ENCODE measurements at regions not wholly inside any gene's neighbourhood (a gene's known extent, or its start where the extent isn't known, plus 50 kb on each side); places are given as distances from the start of the nearest gene placed in this dataset.

DNA sequence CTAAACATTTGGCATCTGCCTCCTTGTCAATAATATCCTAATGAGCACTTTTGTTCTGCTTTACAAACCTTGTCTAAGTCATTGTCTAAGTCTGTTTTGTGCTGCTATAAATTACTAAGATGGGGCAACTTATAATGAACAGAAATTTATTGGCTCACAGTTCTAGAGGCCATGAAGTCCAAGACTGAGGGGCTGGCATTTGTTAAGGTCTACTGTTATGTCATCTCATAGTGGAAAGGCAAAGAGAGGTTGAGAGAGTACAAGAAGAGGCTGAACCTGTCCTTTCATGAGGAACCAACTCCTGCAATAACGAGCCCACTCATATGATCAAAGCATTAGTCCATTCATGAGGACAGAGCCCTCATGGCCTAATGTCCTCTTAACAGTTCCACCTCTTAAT lies 72.7 kb upstream of the KLF12 start:
- no peaks in the 10 kb centered on the region for H3K9me3 ChIP-seq (replicated peaks)
- DNase-seq = no peak
- intact Hi-C loops (cut with micrococcal nuclease) = no loop called here
- H3K27me3 ChIP-seq (ENCODE audit: low read depth) = no peaks in the 10 kb centered on the region
- TF ChIP-seq, protein P1, sequence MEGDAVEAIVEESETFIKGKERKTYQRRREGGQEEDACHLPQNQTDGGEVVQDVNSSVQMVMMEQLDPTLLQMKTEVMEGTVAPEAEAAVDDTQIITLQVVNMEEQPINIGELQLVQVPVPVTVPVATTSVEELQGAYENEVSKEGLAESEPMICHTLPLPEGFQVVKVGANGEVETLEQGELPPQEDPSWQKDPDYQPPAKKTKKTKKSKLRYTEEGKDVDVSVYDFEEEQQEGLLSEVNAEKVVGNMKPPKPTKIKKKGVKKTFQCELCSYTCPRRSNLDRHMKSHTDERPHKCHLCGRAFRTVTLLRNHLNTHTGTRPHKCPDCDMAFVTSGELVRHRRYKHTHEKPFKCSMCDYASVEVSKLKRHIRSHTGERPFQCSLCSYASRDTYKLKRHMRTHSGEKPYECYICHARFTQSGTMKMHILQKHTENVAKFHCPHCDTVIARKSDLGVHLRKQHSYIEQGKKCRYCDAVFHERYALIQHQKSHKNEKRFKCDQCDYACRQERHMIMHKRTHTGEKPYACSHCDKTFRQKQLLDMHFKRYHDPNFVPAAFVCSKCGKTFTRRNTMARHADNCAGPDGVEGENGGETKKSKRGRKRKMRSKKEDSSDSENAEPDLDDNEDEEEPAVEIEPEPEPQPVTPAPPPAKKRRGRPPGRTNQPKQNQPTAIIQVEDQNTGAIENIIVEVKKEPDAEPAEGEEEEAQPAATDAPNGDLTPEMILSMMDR (IDR thresholded peaks at IDR 0.05; ENCODE audit: borderline replicate concordance) = no peak
- H3K4me3 ChIP-seq = no peak overlapping the region
- no peaks in the 10 kb centered on the region for H3K36me3 ChIP-seq
- H3K4me1 ChIP-seq = peaks cover 8% of the 10 kb centered on the region
- H3K27ac ChIP-seq (replicated peaks) = no peak overlapping the region

DNA sequence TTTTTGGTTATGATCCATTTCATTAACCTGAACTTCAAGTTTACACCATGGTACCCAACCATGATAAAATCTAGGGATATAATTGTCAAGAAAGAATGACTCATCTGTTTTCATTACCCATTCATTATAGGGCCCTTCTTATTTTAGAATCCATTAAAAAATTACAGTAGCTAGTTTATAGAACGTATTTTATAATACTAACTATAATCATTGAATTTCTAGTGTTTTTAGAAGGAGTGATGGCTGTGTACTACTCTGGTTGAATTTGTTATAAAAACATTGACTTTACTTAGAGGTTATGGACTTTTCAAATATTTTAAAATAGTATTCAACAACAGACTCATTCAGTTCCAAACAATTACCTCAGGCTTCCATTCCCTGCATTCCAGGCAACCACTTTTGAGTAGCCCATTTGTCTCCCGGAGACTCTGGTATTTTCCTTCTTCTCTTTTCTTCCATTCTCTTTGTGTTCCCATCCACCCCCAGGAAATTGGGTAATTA lies 71.9 kb upstream of the KLF12 start:
- Histone ChIP-seq H3K36me3 (no peaks in the 10 kb centered on the region), H3K4me3 (no peak overlapping the region), H3K4me1 (peaks cover 8% of the 10 kb centered on the region), H3K27ac (replicated peaks) (no peak overlapping the region), H3K9me3 (replicated peaks) (no peaks in the 10 kb centered on the region), H3K27me3 (ENCODE audit: low read depth) (no peaks in the 10 kb centered on the region)
- DNase-seq = no peak
- intact Hi-C loops (cut with micrococcal nuclease) = no loop called here
- TF ChIP-seq, protein P1 (IDR thresholded peaks at IDR 0.05; ENCODE audit: borderline replicate concordance) = no peak

DNA sequence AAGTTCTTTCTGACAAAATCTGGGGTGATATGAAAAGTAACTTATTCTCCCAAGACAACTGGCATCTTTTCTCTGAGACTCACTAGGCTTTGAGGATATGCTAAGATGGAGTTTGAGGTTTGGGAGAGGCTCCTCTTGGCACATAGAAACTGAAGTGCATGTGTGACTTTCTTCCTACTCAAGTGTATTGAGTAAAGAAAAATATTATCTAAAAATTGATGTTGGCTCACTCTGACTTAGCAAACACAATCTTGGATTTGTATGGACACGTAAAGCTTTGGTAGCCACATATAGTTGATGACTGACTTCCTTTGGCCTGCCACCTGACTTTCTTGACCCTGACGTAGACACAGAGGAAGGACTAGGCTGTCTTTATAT lies 71.1 kb upstream of the KLF12 start:
- TF ChIP-seq, protein P1 (IDR thresholded peaks at IDR 0.05; ENCODE audit: borderline replicate concordance) = no peak
- H3K27ac ChIP-seq (replicated peaks) = no peak overlapping the region
- peaks cover under 1% of the 10 kb centered on the region for H3K4me1 ChIP-seq
- DNase-seq = no peak
- no peaks in the 10 kb centered on the region for H3K9me3 ChIP-seq (replicated peaks)
- intact Hi-C loops (cut with micrococcal nuclease) = no loop called here
- H3K36me3 ChIP-seq = no peaks in the 10 kb centered on the region
- H3K4me3 ChIP-seq = no peak overlapping the region
- H3K27me3 ChIP-seq (ENCODE audit: low read depth) = no peaks in the 10 kb centered on the region

DNA sequence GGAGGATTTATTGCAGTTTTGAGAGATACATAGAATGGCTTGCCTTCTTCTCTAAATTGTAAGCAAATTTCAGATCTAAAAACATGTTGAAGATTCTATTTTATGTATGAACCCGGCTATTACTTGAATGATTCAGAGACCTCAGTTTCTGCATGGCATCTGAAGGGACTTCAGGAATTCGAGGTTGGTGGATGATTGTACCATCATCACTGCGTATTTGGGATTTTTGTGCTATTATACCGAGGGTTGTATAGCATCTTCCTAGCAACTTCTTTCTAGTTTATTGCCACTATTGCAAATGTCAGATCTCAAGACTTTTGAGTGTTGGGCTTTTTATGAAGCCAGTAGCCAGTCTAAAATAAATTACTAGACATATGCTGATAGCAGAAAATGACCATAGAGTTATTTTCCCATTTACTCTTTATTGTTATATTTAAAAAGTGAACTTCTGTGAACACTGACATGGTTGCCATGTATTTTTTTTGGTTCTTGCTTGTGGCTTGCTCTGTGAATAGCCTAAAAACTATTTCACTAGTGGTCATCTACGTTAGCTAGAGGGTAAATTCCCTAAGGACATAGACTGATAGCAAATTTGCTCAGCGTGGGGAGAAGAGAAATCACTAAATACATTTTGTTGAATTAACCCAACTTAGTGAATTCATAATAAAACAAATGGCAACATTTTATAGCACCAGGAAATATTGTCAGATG lies 70.6 kb upstream of the KLF12 start:
- TF ChIP-seq, protein P1 (IDR thresholded peaks at IDR 0.05; ENCODE audit: borderline replicate concordance) = no peak

DNA sequence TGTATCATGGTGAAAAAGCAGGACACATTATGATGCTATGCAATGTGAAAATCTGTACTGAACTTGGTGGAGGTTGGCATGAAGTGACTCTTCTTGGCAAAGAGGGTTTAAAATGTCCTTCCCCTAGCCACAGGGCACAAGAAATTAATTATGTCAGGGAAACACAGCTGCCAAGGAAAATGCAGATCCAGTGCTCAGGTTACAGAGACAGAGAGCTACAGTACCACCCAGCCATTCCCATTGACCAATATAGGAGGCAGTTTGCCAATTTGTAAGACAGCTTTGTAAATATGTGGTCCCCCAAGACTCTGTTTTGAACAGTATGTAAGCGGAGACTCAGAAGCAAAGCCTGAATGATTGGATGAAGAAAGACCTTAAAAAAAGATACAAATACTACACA lies 69.4 kb upstream of the KLF12 start:
- H3K27me3 ChIP-seq (ENCODE audit: low read depth) = no peaks in the 10 kb centered on the region
- intact Hi-C loops (cut with micrococcal nuclease) = no loop called here
- no peak for DNase-seq
- no peaks in the 10 kb centered on the region for H3K36me3 ChIP-seq
- no peaks in the 10 kb centered on the region for H3K9me3 ChIP-seq (replicated peaks)
- no peaks in the 10 kb centered on the region for H3K4me1 ChIP-seq
- no peak overlapping the region for H3K27ac ChIP-seq (replicated peaks)
- no peak overlapping the region for H3K4me3 ChIP-seq
- TF ChIP-seq, protein P1 (IDR thresholded peaks at IDR 0.05; ENCODE audit: borderline replicate concordance) = no peak

More for the DNA sequence above, 70.6 kb upstream of the KLF12 start:
- no peak for DNase-seq
- Histone ChIP-seq H3K4me1 (no peaks in the 10 kb centered on the region), H3K36me3 (no peaks in the 10 kb centered on the region), H3K27me3 (ENCODE audit: low read depth) (no peaks in the 10 kb centered on the region), H3K27ac (replicated peaks) (no peak overlapping the region), H3K4me3 (no peak overlapping the region), H3K9me3 (replicated peaks) (no peaks in the 10 kb centered on the region)
- intact Hi-C loops (cut with micrococcal nuclease) = no loop called here
